ENCODE measurements at regions not wholly inside any gene's neighbourhood (a gene's known extent, or its start where the extent isn't known, plus 50 kb on each side); places are given as distances from the start of the nearest gene placed in this dataset.

DNA sequence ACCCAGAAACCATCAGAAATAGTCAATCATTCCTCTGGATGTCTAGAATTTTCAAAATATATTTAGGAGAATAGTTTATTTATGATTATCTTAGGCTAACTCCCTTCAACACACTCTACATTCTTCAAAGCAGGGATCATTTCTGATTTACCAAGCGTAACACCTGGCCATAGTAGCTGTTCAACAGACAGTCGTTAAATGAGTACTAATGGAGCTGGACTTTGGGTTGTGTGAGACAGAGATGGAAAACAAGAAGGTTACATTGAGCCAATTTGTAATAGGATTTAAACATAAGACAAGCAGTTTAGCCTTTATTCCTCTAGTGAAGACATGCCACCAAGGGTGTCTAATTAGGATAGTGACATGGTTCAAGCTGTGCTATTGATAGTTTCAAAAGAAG, 129.2 kb upstream of the ANO3 start:
- no peaks in the 10 kb centered on the region for H3K4me1 Mint-ChIP-seq
- H3K9me3 Mint-ChIP-seq = no peaks in the 10 kb centered on the region
- no peak overlapping the region for H3K4me3 Mint-ChIP-seq
- peaks cover 2% of the 10 kb centered on the region for H3K27me3 Mint-ChIP-seq (ENCODE audit: insufficient read depth, low read depth, poor library complexity)
- Histone ChIP-seq H3F3A (replicated peaks; ENCODE audit: low read depth) (no peaks in the 10 kb centered on the region), H2AFZ (no peak overlapping the region), H3K4me1 (ENCODE audit: insufficient read depth) (no peaks in the 10 kb centered on the region), H3K4me3 (no peak overlapping the region), H3K36me3 (ENCODE audit: insufficient read depth) (no peaks in the 10 kb centered on the region), H3K79me2 (replicated peaks; ENCODE audit: insufficient read depth) (no peaks in the 10 kb centered on the region), H3K4me2 (no peak overlapping the region), H3K9me2 (ENCODE audit: insufficient read depth) (no peaks in the 10 kb centered on the region), H3K27ac (ENCODE audit: low read depth) (no peak overlapping the region), H3K27me3 (ENCODE audit: insufficient read depth) (no peaks in the 10 kb centered on the region), H4K20me1 (replicated peaks; ENCODE audit: insufficient read depth) (no peaks in the 10 kb centered on the region)
- H3K27ac Mint-ChIP-seq = no peak overlapping the region
- DNase-seq (ENCODE audit: low spot score) (no peak), ATAC-seq (no peak)
- no peaks in the 10 kb centered on the region for H3K36me3 Mint-ChIP-seq (ENCODE audit: low read depth)
- TF ChIP-seq, protein P1, sequence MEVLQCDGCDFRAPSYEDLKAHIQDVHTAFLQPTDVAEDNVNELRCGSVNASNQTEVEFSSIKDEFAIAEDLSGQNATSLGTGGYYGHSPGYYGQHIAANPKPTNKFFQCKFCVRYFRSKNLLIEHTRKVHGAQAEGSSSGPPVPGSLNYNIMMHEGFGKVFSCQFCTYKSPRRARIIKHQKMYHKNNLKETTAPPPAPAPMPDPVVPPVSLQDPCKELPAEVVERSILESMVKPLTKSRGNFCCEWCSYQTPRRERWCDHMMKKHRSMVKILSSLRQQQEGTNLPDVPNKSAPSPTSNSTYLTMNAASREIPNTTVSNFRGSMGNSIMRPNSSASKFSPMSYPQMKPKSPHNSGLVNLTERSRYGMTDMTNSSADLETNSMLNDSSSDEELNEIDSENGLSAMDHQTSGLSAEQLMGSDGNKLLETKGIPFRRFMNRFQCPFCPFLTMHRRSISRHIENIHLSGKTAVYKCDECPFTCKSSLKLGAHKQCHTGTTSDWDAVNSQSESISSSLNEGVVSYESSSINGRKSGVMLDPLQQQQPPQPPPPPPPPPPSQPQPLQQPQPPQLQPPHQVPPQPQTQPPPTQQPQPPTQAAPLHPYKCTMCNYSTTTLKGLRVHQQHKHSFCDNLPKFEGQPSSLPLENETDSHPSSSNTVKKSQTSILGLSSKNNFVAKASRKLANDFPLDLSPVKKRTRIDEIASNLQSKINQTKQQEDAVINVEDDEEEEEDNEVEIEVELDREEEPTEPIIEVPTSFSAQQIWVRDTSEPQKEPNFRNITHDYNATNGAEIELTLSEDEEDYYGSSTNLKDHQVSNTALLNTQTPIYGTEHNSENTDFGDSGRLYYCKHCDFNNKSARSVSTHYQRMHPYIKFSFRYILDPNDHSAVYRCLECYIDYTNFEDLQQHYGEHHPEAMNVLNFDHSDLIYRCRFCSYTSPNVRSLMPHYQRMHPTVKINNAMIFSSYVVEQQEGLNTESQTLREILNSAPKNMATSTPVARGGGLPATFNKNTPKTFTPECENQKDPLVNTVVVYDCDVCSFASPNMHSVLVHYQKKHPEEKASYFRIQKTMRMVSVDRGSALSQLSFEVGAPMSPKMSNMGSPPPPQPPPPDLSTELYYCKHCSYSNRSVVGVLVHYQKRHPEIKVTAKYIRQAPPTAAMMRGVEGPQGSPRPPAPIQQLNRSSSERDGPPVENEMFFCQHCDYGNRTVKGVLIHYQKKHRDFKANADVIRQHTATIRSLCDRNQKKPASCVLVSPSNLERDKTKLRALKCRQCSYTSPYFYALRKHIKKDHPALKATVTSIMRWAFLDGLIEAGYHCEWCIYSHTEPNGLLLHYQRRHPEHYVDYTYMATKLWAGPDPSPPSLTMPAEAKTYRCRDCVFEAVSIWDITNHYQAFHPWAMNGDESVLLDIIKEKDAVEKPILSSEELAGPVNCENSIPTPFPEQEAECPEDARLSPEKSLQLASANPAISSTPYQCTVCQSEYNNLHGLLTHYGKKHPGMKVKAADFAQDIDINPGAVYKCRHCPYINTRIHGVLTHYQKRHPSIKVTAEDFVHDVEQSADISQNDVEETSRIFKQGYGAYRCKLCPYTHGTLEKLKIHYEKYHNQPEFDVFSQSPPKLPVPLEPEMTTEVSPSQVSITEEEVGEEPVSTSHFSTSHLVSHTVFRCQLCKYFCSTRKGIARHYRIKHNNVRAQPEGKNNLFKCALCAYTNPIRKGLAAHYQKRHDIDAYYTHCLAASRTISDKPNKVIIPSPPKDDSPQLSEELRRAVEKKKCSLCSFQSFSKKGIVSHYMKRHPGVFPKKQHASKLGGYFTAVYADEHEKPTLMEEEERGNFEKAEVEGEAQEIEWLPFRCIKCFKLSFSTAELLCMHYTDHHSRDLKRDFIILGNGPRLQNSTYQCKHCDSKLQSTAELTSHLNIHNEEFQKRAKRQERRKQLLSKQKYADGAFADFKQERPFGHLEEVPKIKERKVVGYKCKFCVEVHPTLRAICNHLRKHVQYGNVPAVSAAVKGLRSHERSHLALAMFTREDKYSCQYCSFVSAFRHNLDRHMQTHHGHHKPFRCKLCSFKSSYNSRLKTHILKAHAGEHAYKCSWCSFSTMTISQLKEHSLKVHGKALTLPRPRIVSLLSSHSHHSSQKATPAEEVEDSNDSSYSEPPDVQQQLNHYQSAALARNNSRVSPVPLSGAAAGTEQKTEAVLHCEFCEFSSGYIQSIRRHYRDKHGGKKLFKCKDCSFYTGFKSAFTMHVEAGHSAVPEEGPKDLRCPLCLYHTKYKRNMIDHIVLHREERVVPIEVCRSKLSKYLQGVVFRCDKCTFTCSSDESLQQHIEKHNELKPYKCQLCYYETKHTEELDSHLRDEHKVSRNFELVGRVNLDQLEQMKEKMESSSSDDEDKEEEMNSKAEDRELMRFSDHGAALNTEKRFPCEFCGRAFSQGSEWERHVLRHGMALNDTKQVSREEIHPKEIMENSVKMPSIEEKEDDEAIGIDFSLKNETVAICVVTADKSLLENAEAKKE (CRISPR knock-in tag; IDR thresholded peaks at IDR 0.05) = no peak
- TF ChIP-seq ZNF331 (CRISPR knock-in tag; IDR thresholded peaks at IDR 0.05; ENCODE audit: low read depth) = no peak
- no peak for TF ChIP-seq STAT1 (IDR thresholded peaks at IDR 0.05; ENCODE audit: unreplicated experiment)
- TF ChIP-seq CREB1 (CRISPR knock-in tag; IDR thresholded peaks at IDR 0.05; ENCODE audit: low read depth) = no peak
- TF ChIP-seq NANOG (IDR thresholded peaks at IDR 0.05; ENCODE audit: borderline replicate concordance) = no peak
- no peak for TF ChIP-seq JUNB (IDR thresholded peaks at IDR 0.05; ENCODE audit: unreplicated experiment)
- TF ChIP-seq, protein P2, sequence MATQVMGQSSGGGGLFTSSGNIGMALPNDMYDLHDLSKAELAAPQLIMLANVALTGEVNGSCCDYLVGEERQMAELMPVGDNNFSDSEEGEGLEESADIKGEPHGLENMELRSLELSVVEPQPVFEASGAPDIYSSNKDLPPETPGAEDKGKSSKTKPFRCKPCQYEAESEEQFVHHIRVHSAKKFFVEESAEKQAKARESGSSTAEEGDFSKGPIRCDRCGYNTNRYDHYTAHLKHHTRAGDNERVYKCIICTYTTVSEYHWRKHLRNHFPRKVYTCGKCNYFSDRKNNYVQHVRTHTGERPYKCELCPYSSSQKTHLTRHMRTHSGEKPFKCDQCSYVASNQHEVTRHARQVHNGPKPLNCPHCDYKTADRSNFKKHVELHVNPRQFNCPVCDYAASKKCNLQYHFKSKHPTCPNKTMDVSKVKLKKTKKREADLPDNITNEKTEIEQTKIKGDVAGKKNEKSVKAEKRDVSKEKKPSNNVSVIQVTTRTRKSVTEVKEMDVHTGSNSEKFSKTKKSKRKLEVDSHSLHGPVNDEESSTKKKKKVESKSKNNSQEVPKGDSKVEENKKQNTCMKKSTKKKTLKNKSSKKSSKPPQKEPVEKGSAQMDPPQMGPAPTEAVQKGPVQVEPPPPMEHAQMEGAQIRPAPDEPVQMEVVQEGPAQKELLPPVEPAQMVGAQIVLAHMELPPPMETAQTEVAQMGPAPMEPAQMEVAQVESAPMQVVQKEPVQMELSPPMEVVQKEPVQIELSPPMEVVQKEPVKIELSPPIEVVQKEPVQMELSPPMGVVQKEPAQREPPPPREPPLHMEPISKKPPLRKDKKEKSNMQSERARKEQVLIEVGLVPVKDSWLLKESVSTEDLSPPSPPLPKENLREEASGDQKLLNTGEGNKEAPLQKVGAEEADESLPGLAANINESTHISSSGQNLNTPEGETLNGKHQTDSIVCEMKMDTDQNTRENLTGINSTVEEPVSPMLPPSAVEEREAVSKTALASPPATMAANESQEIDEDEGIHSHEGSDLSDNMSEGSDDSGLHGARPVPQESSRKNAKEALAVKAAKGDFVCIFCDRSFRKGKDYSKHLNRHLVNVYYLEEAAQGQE (IDR thresholded peaks at IDR 0.05; ENCODE audit: unreplicated experiment) = no peak
- TF ChIP-seq EZH2 (IDR thresholded peaks at IDR 0.05; ENCODE audit: low read depth, unreplicated experiment) = no peak
- TF ChIP-seq, protein P3, sequence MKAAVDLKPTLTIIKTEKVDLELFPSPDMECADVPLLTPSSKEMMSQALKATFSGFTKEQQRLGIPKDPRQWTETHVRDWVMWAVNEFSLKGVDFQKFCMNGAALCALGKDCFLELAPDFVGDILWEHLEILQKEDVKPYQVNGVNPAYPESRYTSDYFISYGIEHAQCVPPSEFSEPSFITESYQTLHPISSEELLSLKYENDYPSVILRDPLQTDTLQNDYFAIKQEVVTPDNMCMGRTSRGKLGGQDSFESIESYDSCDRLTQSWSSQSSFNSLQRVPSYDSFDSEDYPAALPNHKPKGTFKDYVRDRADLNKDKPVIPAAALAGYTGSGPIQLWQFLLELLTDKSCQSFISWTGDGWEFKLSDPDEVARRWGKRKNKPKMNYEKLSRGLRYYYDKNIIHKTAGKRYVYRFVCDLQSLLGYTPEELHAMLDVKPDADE (IDR thresholded peaks at IDR 0.05) = no peak
- TF ChIP-seq ZNF114 (CRISPR knock-in tag; IDR thresholded peaks at IDR 0.05) = no peak
- TF ChIP-seq, protein P4, sequence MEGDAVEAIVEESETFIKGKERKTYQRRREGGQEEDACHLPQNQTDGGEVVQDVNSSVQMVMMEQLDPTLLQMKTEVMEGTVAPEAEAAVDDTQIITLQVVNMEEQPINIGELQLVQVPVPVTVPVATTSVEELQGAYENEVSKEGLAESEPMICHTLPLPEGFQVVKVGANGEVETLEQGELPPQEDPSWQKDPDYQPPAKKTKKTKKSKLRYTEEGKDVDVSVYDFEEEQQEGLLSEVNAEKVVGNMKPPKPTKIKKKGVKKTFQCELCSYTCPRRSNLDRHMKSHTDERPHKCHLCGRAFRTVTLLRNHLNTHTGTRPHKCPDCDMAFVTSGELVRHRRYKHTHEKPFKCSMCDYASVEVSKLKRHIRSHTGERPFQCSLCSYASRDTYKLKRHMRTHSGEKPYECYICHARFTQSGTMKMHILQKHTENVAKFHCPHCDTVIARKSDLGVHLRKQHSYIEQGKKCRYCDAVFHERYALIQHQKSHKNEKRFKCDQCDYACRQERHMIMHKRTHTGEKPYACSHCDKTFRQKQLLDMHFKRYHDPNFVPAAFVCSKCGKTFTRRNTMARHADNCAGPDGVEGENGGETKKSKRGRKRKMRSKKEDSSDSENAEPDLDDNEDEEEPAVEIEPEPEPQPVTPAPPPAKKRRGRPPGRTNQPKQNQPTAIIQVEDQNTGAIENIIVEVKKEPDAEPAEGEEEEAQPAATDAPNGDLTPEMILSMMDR (conservative IDR thresholded peaks at IDR 0.05; ENCODE audit: low read depth in 2 of 2) = no peak

Data from GM23338 (cell line).